GM18498 (cell line): ENCODE measurements at regions not wholly inside any gene's neighbourhood (a gene's known extent, or its start where the extent isn't known, plus 50 kb on each side); places are given as distances from the start of the nearest gene placed in this dataset.

Source experiments
- ATAC-seq: cut with Tn5 transposase; IDR thresholded peaks from one replicate; pipeline ENCODE4 v1.9.1; 2021; ENCODE audit warnings: mild to moderate bottlenecking, moderate library complexity; ENCODE audit not compliant: unreplicated experiment

- ATAC-seq = no peak
Measured at GRCh38 chr18:54531402-54532065, 59.5 kb upstream of the DYNAP start.

GRCh38 chr18:54532222-54532621, 58.8 kb upstream of the DYNAP start:
- ATAC-seq = no peak

GRCh38 chr18:54532962-54533361, 58.1 kb upstream of the DYNAP start:
- no peak for ATAC-seq
